ENCODE measurements at regions not wholly inside any gene's neighbourhood (a gene's known extent, or its start where the extent isn't known, plus 50 kb on each side); places are given as distances from the start of the nearest gene placed in this dataset.

DNA sequence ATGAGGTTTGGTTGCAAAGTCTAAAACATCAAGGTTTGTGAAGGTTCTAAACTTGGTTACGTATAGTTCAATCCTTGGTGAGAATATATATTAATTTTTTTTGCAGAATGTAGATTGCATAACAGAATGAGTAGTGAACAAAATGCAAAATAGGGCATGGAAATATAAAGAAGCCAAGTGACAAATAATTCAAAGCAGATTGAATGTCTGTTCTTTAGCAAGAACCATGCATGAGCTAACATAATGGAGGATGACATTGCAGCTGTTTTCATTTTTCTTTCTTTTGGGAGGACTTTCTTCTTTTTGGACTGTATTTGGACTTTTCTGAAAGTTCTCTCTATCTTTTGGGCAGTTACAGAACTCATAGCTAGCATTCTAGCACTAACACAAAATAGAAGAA, 194.8 kb upstream of the MRPS30 start:
- TF ChIP-seq, protein P1, sequence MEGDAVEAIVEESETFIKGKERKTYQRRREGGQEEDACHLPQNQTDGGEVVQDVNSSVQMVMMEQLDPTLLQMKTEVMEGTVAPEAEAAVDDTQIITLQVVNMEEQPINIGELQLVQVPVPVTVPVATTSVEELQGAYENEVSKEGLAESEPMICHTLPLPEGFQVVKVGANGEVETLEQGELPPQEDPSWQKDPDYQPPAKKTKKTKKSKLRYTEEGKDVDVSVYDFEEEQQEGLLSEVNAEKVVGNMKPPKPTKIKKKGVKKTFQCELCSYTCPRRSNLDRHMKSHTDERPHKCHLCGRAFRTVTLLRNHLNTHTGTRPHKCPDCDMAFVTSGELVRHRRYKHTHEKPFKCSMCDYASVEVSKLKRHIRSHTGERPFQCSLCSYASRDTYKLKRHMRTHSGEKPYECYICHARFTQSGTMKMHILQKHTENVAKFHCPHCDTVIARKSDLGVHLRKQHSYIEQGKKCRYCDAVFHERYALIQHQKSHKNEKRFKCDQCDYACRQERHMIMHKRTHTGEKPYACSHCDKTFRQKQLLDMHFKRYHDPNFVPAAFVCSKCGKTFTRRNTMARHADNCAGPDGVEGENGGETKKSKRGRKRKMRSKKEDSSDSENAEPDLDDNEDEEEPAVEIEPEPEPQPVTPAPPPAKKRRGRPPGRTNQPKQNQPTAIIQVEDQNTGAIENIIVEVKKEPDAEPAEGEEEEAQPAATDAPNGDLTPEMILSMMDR (conservative IDR thresholded peaks at IDR 0.05), result no peak
- no peak for TF ChIP-seq ZFX (IDR thresholded peaks at IDR 0.05)
- H3K27ac ChIP-seq, result no peak overlapping the region

DNA sequence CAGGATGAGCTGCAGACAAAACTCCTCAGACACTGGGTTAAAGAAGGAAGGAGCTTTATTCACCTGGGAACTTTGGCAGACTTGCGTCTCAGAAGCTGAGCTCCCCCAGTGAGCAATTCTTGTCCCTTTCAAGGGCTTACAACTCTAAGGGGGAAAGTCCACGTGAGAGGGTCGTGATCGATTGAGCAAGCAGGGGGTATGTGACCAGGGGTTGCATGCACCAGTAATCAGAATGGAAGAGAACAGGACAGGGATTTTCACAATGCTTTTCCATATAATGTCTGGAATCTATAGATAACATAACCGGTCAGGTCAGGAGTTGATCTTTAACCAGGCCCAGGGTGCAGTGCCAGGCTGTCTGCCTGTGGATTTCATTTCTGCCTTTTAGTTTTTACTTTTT, 202.8 kb upstream of the MRPS30 start:
- TF ChIP-seq, protein P1 (conservative IDR thresholded peaks at IDR 0.05), result no peak
- no peak for TF ChIP-seq ZFX (IDR thresholded peaks at IDR 0.05)
- H3K27ac ChIP-seq, result no peak overlapping the region

DNA sequence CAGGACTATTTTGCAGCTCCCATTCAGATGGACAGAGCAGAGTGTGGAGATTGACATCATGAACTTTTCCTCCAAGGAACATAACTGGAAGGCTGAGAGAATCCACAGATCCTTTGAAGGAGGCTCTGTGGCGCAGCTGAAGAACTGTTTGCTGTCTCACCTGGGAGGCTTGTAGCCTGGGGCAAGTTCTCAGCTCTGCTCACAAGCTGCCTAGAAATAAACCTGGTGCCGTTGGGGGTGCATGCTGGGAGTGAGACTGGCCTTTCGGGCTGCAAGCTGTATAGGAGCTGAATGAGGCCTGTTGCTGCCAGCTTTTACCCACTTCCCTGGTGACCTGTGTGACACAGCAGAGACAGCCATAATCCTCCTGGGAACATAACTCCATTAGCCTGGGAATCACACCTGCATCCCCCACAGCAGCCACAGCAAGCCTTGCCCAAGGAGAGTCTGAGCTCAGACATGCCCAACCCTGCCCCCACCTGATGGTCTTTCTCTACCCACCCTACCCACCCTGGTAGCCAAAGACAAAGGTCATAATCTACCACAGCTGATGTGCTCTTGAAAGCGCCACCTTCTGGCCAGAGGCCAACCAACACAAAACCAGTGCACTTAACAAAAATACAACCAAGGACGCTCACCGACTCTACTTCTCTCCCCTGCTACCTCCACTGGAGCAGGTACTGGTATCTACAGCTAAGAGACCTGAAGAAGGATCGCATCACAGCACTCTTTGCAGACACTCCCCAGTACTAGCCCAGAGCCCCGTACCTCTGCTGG, 205.1 kb upstream of the MRPS30 start:
- H3K27ac ChIP-seq, result no peak overlapping the region
- TF ChIP-seq ZFX (IDR thresholded peaks at IDR 0.05), result no peak
- TF ChIP-seq, protein P1 (conservative IDR thresholded peaks at IDR 0.05), result peak; percentile 50

DNA sequence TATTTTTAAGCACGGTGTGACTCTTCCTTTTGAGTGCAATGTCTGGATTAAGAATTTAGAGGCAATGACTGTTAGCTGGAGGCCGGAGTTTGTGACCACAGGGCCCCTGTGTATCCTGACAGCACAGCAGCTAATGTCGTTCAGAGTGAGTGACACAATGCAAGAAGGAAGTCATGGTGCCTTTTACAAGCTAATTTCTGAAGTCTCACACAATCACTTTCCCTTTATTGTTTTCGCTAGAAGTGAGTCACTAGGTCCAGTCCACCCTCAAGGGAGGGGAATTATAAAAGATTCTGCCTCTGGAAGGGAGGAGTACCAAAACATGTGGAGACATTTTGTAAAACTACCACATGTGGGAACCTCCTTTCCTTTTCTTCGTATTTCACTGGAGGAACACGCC, 185.5 kb upstream of the FGF10 start:
- TF ChIP-seq, protein P1 (conservative IDR thresholded peaks at IDR 0.05), result no peak
- TF ChIP-seq ZFX (IDR thresholded peaks at IDR 0.05), result no peak

DNA sequence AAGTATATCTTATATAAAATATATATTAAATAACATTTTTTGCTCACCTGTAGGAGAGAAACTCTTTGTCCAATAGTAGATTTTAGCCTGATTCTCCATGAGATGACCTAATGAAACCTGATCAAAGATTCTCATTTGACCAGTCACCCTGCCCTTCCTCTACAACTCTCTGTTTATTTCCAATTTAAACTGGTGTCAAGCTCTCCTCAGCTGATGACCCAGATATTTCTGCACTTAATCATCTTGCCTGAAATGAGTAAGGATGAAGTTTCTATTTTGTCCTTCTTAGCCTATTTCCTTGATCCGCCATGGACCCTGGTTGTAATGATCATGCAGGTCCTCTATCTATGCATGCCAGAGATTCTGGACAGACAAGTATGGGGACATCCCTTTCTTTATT, 179.3 kb upstream of the FGF10 start:
- TF ChIP-seq, protein P1 (conservative IDR thresholded peaks at IDR 0.05), result no peak
- no peak for TF ChIP-seq ZFX (IDR thresholded peaks at IDR 0.05)
- no peak overlapping the region for H3K27ac ChIP-seq

More for the DNA sequence above, 185.5 kb upstream of the FGF10 start:
- H3K27ac ChIP-seq, result no peak overlapping the region

DNA sequence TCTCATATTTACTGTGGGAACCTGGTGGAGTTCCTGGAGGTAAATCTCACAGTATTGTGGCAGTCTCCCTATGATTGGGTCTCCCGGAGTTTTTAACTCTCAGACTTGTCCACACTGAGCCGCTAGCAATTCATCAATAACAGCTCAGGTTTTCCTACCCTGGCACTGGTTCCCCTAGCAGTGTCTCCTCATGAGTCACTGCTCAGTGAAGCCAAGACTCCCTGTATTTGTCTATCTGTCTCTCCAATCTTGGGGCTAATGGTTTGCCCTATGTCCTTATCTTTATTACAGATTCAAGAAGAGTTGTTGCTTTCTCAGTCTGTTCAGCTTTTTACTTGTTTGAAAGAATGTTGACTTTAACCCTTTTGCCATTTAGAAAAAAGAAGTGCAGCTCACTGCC, 176.7 kb upstream of the FGF10 start:
- H3K27ac ChIP-seq, result no peak overlapping the region
- TF ChIP-seq ZFX (IDR thresholded peaks at IDR 0.05), result no peak
- TF ChIP-seq, protein P1 (conservative IDR thresholded peaks at IDR 0.05), result no peak

DNA sequence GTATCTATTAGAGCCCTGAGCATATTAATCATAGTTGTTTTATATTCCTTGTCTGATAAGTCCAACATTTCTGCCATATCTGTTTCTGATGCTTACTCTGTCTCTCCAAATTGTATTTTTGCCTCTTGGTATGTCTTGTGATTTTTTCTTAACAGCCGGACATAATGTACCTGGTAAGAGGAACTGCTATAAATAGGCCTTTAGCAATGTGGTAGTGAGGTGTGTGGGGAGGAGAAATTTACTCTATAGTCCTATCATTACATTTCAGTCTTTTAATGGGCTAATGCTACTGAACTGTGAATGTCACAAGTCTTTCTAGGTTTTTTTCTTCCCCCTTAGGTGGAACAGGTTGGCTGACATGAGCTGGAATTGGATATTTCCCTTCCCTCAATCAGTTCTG, 176.1 kb upstream of the FGF10 start:
- H3K27ac ChIP-seq, result no peak overlapping the region
- no peak for TF ChIP-seq ZFX (IDR thresholded peaks at IDR 0.05)
- TF ChIP-seq, protein P1 (conservative IDR thresholded peaks at IDR 0.05), result no peak

All from C4-2B (cell line).